CD14-positive monocyte (primary cell): ENCODE measurements at regions not wholly inside any gene's neighbourhood (a gene's known extent, or its start where the extent isn't known, plus 50 kb on each side); places are given as distances from the start of the nearest gene placed in this dataset.
"Not testable (repeated sequence)": the region's sequence is repeated elsewhere in the genome, so short reads cannot be mapped to it uniquely, and the experiment has no call there.

ENCODE experiments used
- DNase-seq, 3 donors: peaks; one replicate each; pipeline ENCODE4 v3.0.0-alpha.2; 2011 to 2022
- H2AFZ ChIP-seq: 2 replicates; pipeline ENCODE4 v1.6.0; 2012; ENCODE audit warnings: mild to moderate bottlenecking, low read depth, low read length, inconsistent platforms; ENCODE audit not compliant: insufficient read depth, poor library complexity, severe bottlenecking
- H3K27ac ChIP-seq, 2 donors: 1 replicate in 1 of 2; 2 replicates in 1 of 2; pipeline ENCODE4 v1.5.1; 2012 to 2013; ENCODE audit warnings: low read length in 2 of 2, control low read depth in 1 of 2, inconsistent platforms in 1 of 2, low read depth in 1 of 2, mild to moderate bottlenecking in 1 of 2
- H3K27me3 ChIP-seq, 2 donors: one replicate each; pipeline versions ENCODE4 v1.6.0 to v1.6.1; 2011 to 2013; ENCODE audit warnings: low read length in 2 of 2; ENCODE audit not compliant: control insufficient read depth in 2 of 2, insufficient read depth in 2 of 2
- H3K36me3 ChIP-seq, 2 donors: replicated peaks in 1 of 2; 1 replicate in 1 of 2; 2 replicates in 1 of 2; pipeline versions ENCODE4 v1.5.1 to v1.6.1; 2012 to 2013; ENCODE audit warnings: low read length in 2 of 2, control low read depth in 1 of 2, inconsistent platforms in 1 of 2, mild to moderate bottlenecking in 1 of 2; ENCODE audit not compliant: insufficient read depth in 2 of 2, control insufficient read depth in 1 of 2
- H3K4me1 ChIP-seq, 2 donors: 1 replicate in 1 of 2; 2 replicates in 1 of 2; pipeline versions ENCODE4 v1.5.1 to v1.6.1; 2012 to 2013; ENCODE audit warnings: low read length in 2 of 2, control low read depth in 1 of 2, inconsistent platforms in 1 of 2, mild to moderate bottlenecking in 1 of 2, moderate library complexity in 1 of 2; ENCODE audit not compliant: insufficient read depth in 2 of 2, control insufficient read depth in 1 of 2
- H3K4me2 ChIP-seq: replicated peaks from 2 replicates; pipeline ENCODE3; 2012; ENCODE audit warnings: low read length, moderate library complexity, mild to moderate bottlenecking; ENCODE audit not compliant: poor library complexity, severe bottlenecking; ENCODE audit errors: extremely low read depth
- H3K4me3 ChIP-seq, 3 experiments: fragments of 200-600 bp in 1 of 3; sonication (generic) in 1 of 3; replicated peaks in 1 of 3; 1 replicate in 2 of 3; 2 replicates in 1 of 3; pipeline ENCODE4 v1.5.1; 2011 to 2013; ENCODE audit warnings: low read length in 3 of 3, mild to moderate bottlenecking in 3 of 3, control low read depth in 2 of 3, low read depth in 2 of 3, inconsistent platforms in 1 of 3, moderate library complexity in 1 of 3
- H3K79me2 ChIP-seq: 2 replicates; pipeline ENCODE4 v1.6.0; 2012; ENCODE audit warnings: mild to moderate bottlenecking, control low read depth, inconsistent platforms, low read length, moderate library complexity; ENCODE audit not compliant: insufficient read depth
- H3K9ac ChIP-seq: 2 replicates; pipeline ENCODE4 v1.6.0; 2017; ENCODE audit warnings: low read length, mild to moderate bottlenecking; ENCODE audit not compliant: insufficient read depth, poor library complexity, severe bottlenecking
- H3K9me3 ChIP-seq, 2 donors: replicated peaks in 1 of 2; 1 replicate in 1 of 2; 2 replicates in 1 of 2; pipeline versions ENCODE4 v1.5.1 to v1.6.1; 2012 to 2013; ENCODE audit warnings: low read length in 2 of 2, control low read depth in 1 of 2; ENCODE audit not compliant: control insufficient read depth in 1 of 2, insufficient read depth in 1 of 2
- H4K20me1 ChIP-seq: 2 replicates; pipeline ENCODE4 v1.6.0; 2012; ENCODE audit warnings: mild to moderate bottlenecking, low read length, control low read depth, moderate library complexity; ENCODE audit not compliant: insufficient read depth
- H3K27ac Mint-ChIP-seq, 7 donors: one replicate each; pipeline ENCODE4 v1.8.0; 2020; ENCODE audit warnings: mild to moderate bottlenecking in 7 of 7, mixed read lengths in 7 of 7, moderate library complexity in 6 of 7, inconsistent platforms in 2 of 7
- H3K27me3 Mint-ChIP-seq, 3 donors: one replicate each; pipeline ENCODE4 v1.8.0; 2021 to 2022; ENCODE audit warnings: low read depth in 3 of 3, mild to moderate bottlenecking in 3 of 3, mixed read lengths in 3 of 3, moderate library complexity in 3 of 3, inconsistent platforms in 1 of 3
- H3K36me3 Mint-ChIP-seq, 2 donors: one replicate each; pipeline ENCODE4 v1.8.0; 2020; ENCODE audit warnings: mixed read lengths in 2 of 2, inconsistent platforms in 1 of 2, mild to moderate bottlenecking in 1 of 2
- H3K4me1 Mint-ChIP-seq: one replicate; pipeline ENCODE4 v1.8.0; 2020; ENCODE audit warnings: mild to moderate bottlenecking, mixed read lengths
- H3K4me3 Mint-ChIP-seq, 2 donors: one replicate each; pipeline ENCODE4 v1.8.0; 2020; ENCODE audit warnings: mild to moderate bottlenecking in 2 of 2, mixed read lengths in 2 of 2, moderate library complexity in 1 of 2
- H3K9me3 Mint-ChIP-seq, 7 donors: one replicate each; pipeline ENCODE4 v1.8.0; 2020 to 2022; ENCODE audit warnings: mixed read lengths in 7 of 7, mild to moderate bottlenecking in 6 of 7, moderate library complexity in 6 of 7, inconsistent platforms in 2 of 7
- WGBS: methylation state at CpG from one replicate; pipeline ENCODE4 v1.1.5; 2013; ENCODE audit warnings: missing lambda C conversion rate; ENCODE audit not compliant: insufficient coverage; 5-methylcytosine and 5-hydroxymethylcytosine counted together
- intact Hi-C, 2 donors: fragments of 100-400 bp; cut with micrococcal nuclease; formaldehyde crosslinking; loops; one replicate each; pipeline versions ENCODE4 v1.15.0 to v1.15.1; 2023

DNA sequence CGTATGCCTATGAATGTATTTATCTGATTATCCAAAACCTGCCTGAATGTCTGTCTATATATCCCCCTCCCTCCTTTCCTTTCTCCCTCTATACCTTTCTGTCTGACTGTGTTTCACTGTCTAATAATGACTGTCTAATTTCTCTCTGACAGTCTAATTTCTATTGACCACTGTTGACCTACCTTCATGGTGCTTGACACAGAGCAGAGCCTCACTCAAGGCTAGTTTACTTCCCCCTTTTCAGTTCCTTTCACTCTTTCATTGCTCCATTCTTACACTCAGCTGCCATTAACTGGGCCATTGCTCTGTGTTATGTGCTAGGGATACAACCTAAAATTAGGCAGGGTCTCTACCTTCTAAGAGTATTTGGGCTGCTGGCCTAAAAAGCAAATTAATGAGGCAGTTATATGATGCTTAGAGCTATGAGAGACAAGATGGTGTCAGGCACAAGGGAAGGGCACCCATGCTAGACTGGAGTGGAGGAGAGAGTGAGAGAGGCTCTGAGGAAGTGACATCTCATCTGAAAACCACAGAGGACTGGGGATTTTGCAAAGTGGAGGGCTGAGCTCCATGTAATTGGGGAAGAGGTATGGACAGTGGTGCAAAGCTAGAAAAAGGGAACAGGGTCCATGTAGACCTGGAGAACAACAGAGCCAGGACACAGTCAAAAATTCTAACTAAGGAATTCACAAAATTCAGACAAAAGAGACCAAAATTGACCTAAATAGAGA, 348.6 kb upstream of the CHRNA7 start:
- H3K36me3 ChIP-seq, H3K4me1 ChIP-seq, H3K27ac Mint-ChIP-seq, H3K9me3 ChIP-seq, H3K27me3 Mint-ChIP-seq, H3K9me3 Mint-ChIP-seq, H3K27ac ChIP-seq, H3K27me3 ChIP-seq, H4K20me1 ChIP-seq, H3K4me2 ChIP-seq, H3K9ac ChIP-seq, H3K79me2 ChIP-seq, H3K4me3 ChIP-seq, H3K4me3 Mint-ChIP-seq, H2AFZ ChIP-seq, H3K36me3 Mint-ChIP-seq, DNase-seq, intact Hi-C loops, H3K4me1 Mint-ChIP-seq: not testable (repeated sequence)
- WGBS = no CpG with 5 or more reads among the region's 1 CpG

DNA sequence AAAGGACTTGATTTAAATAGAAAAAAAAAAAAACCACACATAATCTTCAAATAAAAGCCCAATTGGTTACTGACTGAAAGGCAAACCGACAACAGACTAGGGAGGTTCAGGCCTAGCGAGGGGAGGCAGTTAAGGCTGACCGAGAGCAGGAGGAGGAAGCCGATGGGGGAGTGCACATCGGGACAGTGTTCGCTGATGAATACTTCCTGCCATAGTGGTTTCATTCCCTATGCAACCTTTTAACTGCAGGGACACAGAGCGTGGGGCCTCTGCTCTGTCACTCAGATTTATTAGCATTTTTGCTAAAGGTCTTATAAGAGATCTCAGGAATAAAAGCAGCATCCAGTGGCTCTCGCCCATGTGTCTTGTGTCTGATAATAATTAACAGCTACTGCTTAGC, 343.2 kb upstream of the CHRNA7 start:
- H3K27ac ChIP-seq, H3K36me3 Mint-ChIP-seq, H3K27ac Mint-ChIP-seq, H2AFZ ChIP-seq, H3K9me3 Mint-ChIP-seq, H3K4me3 ChIP-seq, H3K4me2 ChIP-seq, intact Hi-C loops, H3K9me3 ChIP-seq, H3K36me3 ChIP-seq, H3K27me3 ChIP-seq, H3K27me3 Mint-ChIP-seq, H3K9ac ChIP-seq, H4K20me1 ChIP-seq, H3K4me1 Mint-ChIP-seq, H3K4me1 ChIP-seq, H3K79me2 ChIP-seq, H3K4me3 Mint-ChIP-seq, DNase-seq: not testable (repeated sequence)
- WGBS = 100% methylated on average over 1 of the region's 8 CpGs

DNA sequence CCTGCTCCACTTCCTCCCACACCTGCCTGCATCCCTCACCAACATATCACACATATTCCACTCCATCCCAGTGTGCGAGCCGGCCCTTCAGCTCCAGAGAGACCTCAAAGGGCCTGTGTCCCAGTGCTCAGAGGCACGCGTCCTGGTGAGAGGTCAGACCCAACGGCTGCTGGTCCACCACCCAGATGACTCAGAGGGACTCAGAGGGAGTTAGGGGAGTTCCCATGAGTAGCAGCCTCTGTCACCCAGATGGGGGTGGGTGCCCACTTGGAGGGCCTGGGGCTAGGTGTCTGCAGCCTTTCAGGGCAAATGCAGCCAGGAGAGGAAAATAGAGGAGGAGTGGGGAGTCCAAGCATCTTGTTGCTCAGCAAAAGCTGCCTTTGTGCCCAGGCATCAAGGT, 333.8 kb upstream of the CHRNA7 start:
- H3K4me3 ChIP-seq, H3K9me3 ChIP-seq, H3K27ac ChIP-seq, intact Hi-C loops, H3K27ac Mint-ChIP-seq, H3K36me3 ChIP-seq, H3K4me3 Mint-ChIP-seq, H3K9ac ChIP-seq, H3K4me1 Mint-ChIP-seq, H3K4me1 ChIP-seq, DNase-seq, H3K36me3 Mint-ChIP-seq, H3K27me3 ChIP-seq, H3K79me2 ChIP-seq, H3K4me2 ChIP-seq, H3K27me3 Mint-ChIP-seq, H4K20me1 ChIP-seq, H2AFZ ChIP-seq, H3K9me3 Mint-ChIP-seq: not testable (repeated sequence)
- no CpG with 5 or more reads among the region's 5 CpGs for WGBS

DNA sequence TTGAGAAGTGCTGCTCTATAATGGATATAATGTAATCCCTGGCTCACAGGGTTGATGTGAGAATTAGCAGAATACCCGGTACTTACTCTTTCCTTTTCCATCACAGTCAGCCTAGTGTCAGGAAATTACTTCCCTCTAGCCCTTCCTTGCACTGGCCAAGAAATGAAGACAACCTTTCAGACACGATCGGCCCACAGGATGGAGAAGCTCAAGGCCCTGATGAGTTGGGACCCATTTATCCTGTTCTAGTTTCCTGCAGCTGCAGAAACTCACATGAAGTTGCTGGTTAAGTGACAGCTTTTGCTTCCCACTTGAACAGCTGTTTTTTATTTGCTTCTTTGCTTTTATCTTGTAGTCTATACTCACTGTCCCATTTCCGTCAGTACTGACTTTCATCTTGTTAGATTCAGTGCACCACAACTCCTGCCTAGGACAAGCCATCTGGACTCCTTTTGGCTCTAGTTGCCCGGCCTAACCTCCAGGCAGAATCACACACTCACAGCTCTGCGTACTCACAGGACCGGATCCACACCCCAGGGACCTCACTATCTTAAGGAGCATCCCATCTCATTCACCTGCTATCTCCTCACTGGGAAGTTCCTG, 325.1 kb upstream of the CHRNA7 start:
- H3K4me1 Mint-ChIP-seq, DNase-seq, H3K36me3 Mint-ChIP-seq, H3K4me3 ChIP-seq, H3K27ac Mint-ChIP-seq, H3K27me3 ChIP-seq, intact Hi-C loops, H3K9me3 Mint-ChIP-seq, H3K9me3 ChIP-seq, H3K4me2 ChIP-seq, H3K27me3 Mint-ChIP-seq, H4K20me1 ChIP-seq, H3K36me3 ChIP-seq, H3K27ac ChIP-seq, H3K4me3 Mint-ChIP-seq, H3K9ac ChIP-seq, H3K4me1 ChIP-seq, H3K79me2 ChIP-seq, H2AFZ ChIP-seq: not testable (repeated sequence)
- no CpG with 5 or more reads among the region's 7 CpGs for WGBS
